ENCODE measurements at regions not wholly inside any gene's neighbourhood (a gene's known extent, or its start where the extent isn't known, plus 50 kb on each side); places are given as distances from the start of the nearest gene placed in this dataset.

- no peak for TF ChIP-seq CTCF (IDR thresholded peaks at IDR 0.05)
- no peak for TF ChIP-seq POLR2A (IDR thresholded peaks at IDR 0.05)
These were observed 474.4 kb downstream of the SETD4 start for GRCh38 chr21:35585878-35586277.
